Mesendoderm (in vitro differentiated cells): ENCODE measurements at regions not wholly inside any gene's neighbourhood (a gene's known extent, or its start where the extent isn't known, plus 50 kb on each side); places are given as distances from the start of the nearest gene placed in this dataset.

Source experiments
- DNase-seq: peaks from one replicate; pipeline ENCODE4 v3.0.0; 2013
- H2AK5ac ChIP-seq: 2 replicates; pipeline ENCODE4 v1.6.1; 2013; ENCODE audit warnings: low read length, inconsistent platforms
- H2BK120ac ChIP-seq: 2 replicates; pipeline ENCODE4 v1.6.1; 2013; ENCODE audit warnings: low read depth, mild to moderate bottlenecking, low read length, moderate library complexity, mixed read lengths
- H2BK15ac ChIP-seq: replicated peaks from 2 replicates; pipeline ENCODE4 v1.6.1; 2013; ENCODE audit warnings: low read depth, mild to moderate bottlenecking, moderate library complexity
- H2BK5ac ChIP-seq: 2 replicates; pipeline ENCODE4 v1.6.1; 2013; ENCODE audit warnings: low read length, inconsistent platforms
- H3K18ac ChIP-seq: 2 replicates; pipeline ENCODE4 v1.6.1; 2013; ENCODE audit warnings: mild to moderate bottlenecking, low read length, mixed read lengths
- H3K23ac ChIP-seq: one replicate; pipeline ENCODE4 v1.6.1; 2013; ENCODE audit warnings: low read length
- H3K27ac ChIP-seq: 2 replicates; pipeline ENCODE4 v1.5.1; 2013; ENCODE audit warnings: low read depth, mild to moderate bottlenecking, inconsistent platforms, low read length, moderate library complexity
- H3K27me3 ChIP-seq: 2 replicates; pipeline ENCODE4 v1.6.1; 2013; ENCODE audit warnings: low read length, control low read depth, mild to moderate bottlenecking, inconsistent platforms; ENCODE audit not compliant: insufficient read depth, poor library complexity
- H3K36me3 ChIP-seq: 2 replicates; pipeline ENCODE4 v1.6.1; 2013; ENCODE audit warnings: low read length, inconsistent platforms; ENCODE audit not compliant: control insufficient read depth, insufficient read depth
- H3K4ac ChIP-seq: one replicate; pipeline ENCODE4 v1.6.1; 2013; ENCODE audit warnings: low read depth, mild to moderate bottlenecking, low read length, moderate library complexity
- H3K4me1 ChIP-seq: 2 replicates; pipeline ENCODE4 v1.6.1; 2013; ENCODE audit warnings: low read depth, low read length, inconsistent platforms; ENCODE audit not compliant: control insufficient read depth
- H3K4me2 ChIP-seq: 2 replicates; pipeline ENCODE4 v1.6.1; 2013; ENCODE audit warnings: low read length
- H3K4me3 ChIP-seq: 2 replicates; pipeline ENCODE4 v1.5.1; 2013; ENCODE audit warnings: mild to moderate bottlenecking, low read length
- H3K56ac ChIP-seq: one replicate; pipeline ENCODE4 v1.6.1; 2013; ENCODE audit warnings: low read length
- H3K79me1 ChIP-seq: 2 replicates; pipeline ENCODE4 v1.6.1; 2013; ENCODE audit warnings: low read length, inconsistent platforms
- H3K79me2 ChIP-seq: 2 replicates; pipeline ENCODE4 v1.6.1; 2013; ENCODE audit warnings: mild to moderate bottlenecking, low read length; ENCODE audit not compliant: control insufficient read depth, insufficient read depth
- H3K9ac ChIP-seq: 2 replicates; pipeline ENCODE4 v1.6.1; 2013; ENCODE audit warnings: low read length, inconsistent platforms
- H4K5ac ChIP-seq: one replicate; pipeline ENCODE4 v1.6.1; 2013; ENCODE audit warnings: low read length
- H4K8ac ChIP-seq: one replicate; pipeline ENCODE4 v1.6.1; 2013; ENCODE audit warnings: low read depth, mild to moderate bottlenecking, control low read depth, low read length, moderate library complexity
- WGBS: extraction: QIAGEN DNeasy Blood & Tissue Kit; methylation state at CpG from one replicate; pipeline ENCODE4 v1.1.7; 2013; ENCODE audit warnings: low lambda C conversion rate, missing lambda C conversion rate; ENCODE audit not compliant: insufficient coverage; ENCODE audit errors: extremely low coverage; 5-methylcytosine and 5-hydroxymethylcytosine counted together

- Histone ChIP-seq H3K4me3 (no peak overlapping the region), H3K27ac (no peak overlapping the region), H2BK15ac (no peak overlapping the region), H3K23ac (no peak overlapping the region), H3K79me2 (no peaks in the 10 kb centered on the region), H3K27me3 (no peaks in the 10 kb centered on the region), H3K56ac (no peak overlapping the region), H2BK120ac (no peak overlapping the region), H2AK5ac (no peak overlapping the region), H3K4me2 (no peak overlapping the region), H3K4ac (no peak overlapping the region), H3K36me3 (no peaks in the 10 kb centered on the region), H3K18ac (no peak overlapping the region), H3K4me1 (no peaks in the 10 kb centered on the region), H4K5ac (no peak overlapping the region), H3K79me1 (no peaks in the 10 kb centered on the region), H4K8ac (no peak overlapping the region), H2BK5ac (no peak overlapping the region), H3K9ac (no peak overlapping the region)
- no peak for DNase-seq
- WGBS, result no CpG with 5 or more reads among the region's 2 CpGs
These were observed 128.0 kb downstream of the GMNC start for GRCh38 chr3:190734490-190734889.

DNA sequence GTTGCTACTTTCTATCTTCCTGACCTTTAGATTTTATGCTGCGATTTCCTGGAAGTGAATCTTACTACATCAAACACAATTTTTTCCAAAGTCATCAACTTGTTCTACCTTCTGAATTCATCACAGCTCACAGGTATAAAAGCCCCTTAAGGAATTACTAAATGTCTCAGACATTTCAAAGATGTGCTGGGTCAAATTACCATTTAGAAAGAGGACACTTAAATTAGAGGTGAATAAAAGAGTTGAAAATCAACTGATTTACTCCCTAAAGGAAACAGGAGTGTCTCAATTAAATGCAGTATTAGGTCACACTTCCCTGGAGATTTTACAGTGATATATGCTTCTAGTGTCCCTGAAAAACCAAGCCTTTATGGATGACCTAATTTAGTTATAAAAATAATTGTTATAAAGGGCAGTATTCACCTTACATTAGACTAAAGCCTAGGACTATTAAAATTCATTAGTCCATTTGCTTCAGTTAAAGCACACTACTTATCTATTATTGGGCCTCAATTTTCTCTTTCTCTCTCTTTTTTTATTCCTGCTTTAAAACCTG, 128.8 kb downstream of the GMNC start:
- Histone ChIP-seq H3K79me1 (no peaks in the 10 kb centered on the region), H3K27me3 (no peaks in the 10 kb centered on the region), H3K4me3 (no peak overlapping the region), H3K9ac (no peak overlapping the region), H3K18ac (no peak overlapping the region), H2BK5ac (no peak overlapping the region), H3K4me1 (no peaks in the 10 kb centered on the region), H3K36me3 (no peaks in the 10 kb centered on the region), H4K5ac (no peak overlapping the region), H4K8ac (no peak overlapping the region), H3K4me2 (no peak overlapping the region), H2BK15ac (no peak overlapping the region), H3K23ac (no peak overlapping the region), H3K4ac (no peak overlapping the region), H3K27ac (no peak overlapping the region), H3K56ac (no peak overlapping the region), H2AK5ac (no peak overlapping the region), H2BK120ac (no peak overlapping the region), H3K79me2 (no peaks in the 10 kb centered on the region)
- no CpG with 5 or more reads among the region's 1 CpG for WGBS
- DNase-seq, result no peak

- Histone ChIP-seq H3K27ac (no peak overlapping the region), H2BK120ac (no peak overlapping the region), H3K56ac (no peak overlapping the region), H3K79me1 (no peaks in the 10 kb centered on the region), H2BK15ac (no peak overlapping the region), H3K36me3 (no peaks in the 10 kb centered on the region), H3K4me2 (no peak overlapping the region), H2BK5ac (no peak overlapping the region), H3K79me2 (no peaks in the 10 kb centered on the region), H4K8ac (no peak overlapping the region), H3K27me3 (no peaks in the 10 kb centered on the region), H3K23ac (no peak overlapping the region), H2AK5ac (no peak overlapping the region), H3K18ac (no peak overlapping the region), H3K9ac (no peak overlapping the region), H3K4me3 (no peak overlapping the region), H4K5ac (no peak overlapping the region), H3K4ac (no peak overlapping the region), H3K4me1 (no peaks in the 10 kb centered on the region)
- no CpG with 5 or more reads among the region's 2 CpGs for WGBS
- no peak for DNase-seq
These were observed 130.9 kb downstream of the GMNC start for GRCh38 chr3:190731596-190731995.

DNA sequence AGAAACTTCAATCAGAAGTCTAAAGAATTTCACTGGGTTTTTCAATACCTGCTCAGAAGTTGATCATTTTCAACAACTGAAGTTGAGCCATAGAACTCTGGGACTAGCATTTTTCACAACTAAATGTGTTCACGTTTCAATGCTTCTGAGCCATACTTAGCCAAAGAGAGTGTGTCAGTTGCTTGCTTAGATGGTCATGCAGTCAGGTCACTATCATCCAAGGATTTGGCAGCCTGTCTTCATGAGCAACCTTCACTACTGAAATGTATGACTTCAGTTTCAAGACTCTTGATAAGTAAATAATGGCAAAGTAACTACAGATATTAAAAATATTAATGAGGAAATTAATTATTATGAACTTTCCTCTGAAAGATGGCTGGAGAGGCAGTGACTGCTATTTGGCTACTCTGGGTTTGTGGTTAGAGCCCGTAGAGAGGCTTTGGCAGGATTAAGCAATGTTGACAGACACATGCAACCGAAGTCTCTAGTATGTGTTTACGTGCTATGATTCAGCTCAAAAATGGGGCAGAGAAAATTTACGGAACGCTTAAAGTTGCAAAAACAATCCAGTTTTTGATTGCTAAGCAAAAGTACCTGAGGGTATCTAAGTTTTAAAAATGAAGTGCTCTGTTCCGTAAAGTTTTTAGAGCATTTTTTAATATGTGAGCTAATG, 133.8 kb downstream of the GMNC start:
- H3K79me1 ChIP-seq, result no peaks in the 10 kb centered on the region
- H2BK15ac ChIP-seq, result no peak overlapping the region
- no CpG with 5 or more reads among the region's 7 CpGs for WGBS
- H3K79me2 ChIP-seq, result no peaks in the 10 kb centered on the region
- no peak overlapping the region for H3K9ac ChIP-seq
- H3K27me3 ChIP-seq, result no peaks in the 10 kb centered on the region
- H2BK5ac ChIP-seq, result no peak overlapping the region
- no peak overlapping the region for H3K4ac ChIP-seq
- H3K4me3 ChIP-seq, result no peak overlapping the region
- no peaks in the 10 kb centered on the region for H3K4me1 ChIP-seq
- no peak overlapping the region for H4K5ac ChIP-seq
- H3K18ac ChIP-seq, result no peak overlapping the region
- no peak overlapping the region for H3K56ac ChIP-seq
- no peaks in the 10 kb centered on the region for H3K36me3 ChIP-seq
- H4K8ac ChIP-seq, result no peak overlapping the region
- no peak overlapping the region for H2AK5ac ChIP-seq
- no peak overlapping the region for H3K4me2 ChIP-seq
- H3K27ac ChIP-seq, result no peak overlapping the region
- no peak for DNase-seq
- no peak overlapping the region for H2BK120ac ChIP-seq
- no peak overlapping the region for H3K23ac ChIP-seq

GRCh38 chr3:190722181-190722905, 140.2 kb downstream of the GMNC start:
- H3K27me3 ChIP-seq, result no peaks in the 10 kb centered on the region
- H2AK5ac ChIP-seq, result no peak overlapping the region
- H2BK15ac ChIP-seq, result no peak overlapping the region
- H2BK120ac ChIP-seq, result no peak overlapping the region
- H3K9ac ChIP-seq, result no peak overlapping the region
- H3K79me2 ChIP-seq, result no peaks in the 10 kb centered on the region
- DNase-seq, result no peak
- H3K4me3 ChIP-seq, result no peak overlapping the region
- no peak overlapping the region for H3K56ac ChIP-seq
- no peak overlapping the region for H2BK5ac ChIP-seq
- WGBS, result no CpG with 5 or more reads among the region's 4 CpGs
- no peak overlapping the region for H4K5ac ChIP-seq
- no peaks in the 10 kb centered on the region for H3K36me3 ChIP-seq
- H3K27ac ChIP-seq, result no peak overlapping the region
- H3K4ac ChIP-seq, result no peak overlapping the region
- no peak overlapping the region for H3K23ac ChIP-seq
- H3K79me1 ChIP-seq, result no peaks in the 10 kb centered on the region
- H3K18ac ChIP-seq, result no peak overlapping the region
- no peak overlapping the region for H3K4me2 ChIP-seq
- H4K8ac ChIP-seq, result no peak overlapping the region
- H3K4me1 ChIP-seq, result no peaks in the 10 kb centered on the region
